Fibroblast of lung (primary cell): ENCODE measurements at regions not wholly inside any gene's neighbourhood (a gene's known extent, or its start where the extent isn't known, plus 50 kb on each side); places are given as distances from the start of the nearest gene placed in this dataset.

Experiments
- EZH2 ChIP-seq: IDR thresholded peaks from 2 replicates; pipeline ENCODE4 v1.5.1; 2012; ENCODE audit warnings: low read length, control low read depth, mild to moderate bottlenecking; ENCODE audit errors: missing control alignments
- TF ChIP-seq, protein P1 (sequence below), 2 donors: IDR thresholded peaks in 1 of 2; conservative IDR thresholded peaks in 1 of 2; 1 replicate in 1 of 2; 2 replicates in 1 of 2; pipeline ENCODE4 v1.5.1; 2011 to 2012; ENCODE audit warnings: low read length in 2 of 2, control low read depth in 1 of 2, inconsistent platforms in 1 of 2, low read depth in 1 of 2, mild to moderate bottlenecking in 1 of 2

GRCh38 chr16:85441890-85442670, 171.0 kb upstream of the GSE1 start:
- TF ChIP-seq, protein P1, sequence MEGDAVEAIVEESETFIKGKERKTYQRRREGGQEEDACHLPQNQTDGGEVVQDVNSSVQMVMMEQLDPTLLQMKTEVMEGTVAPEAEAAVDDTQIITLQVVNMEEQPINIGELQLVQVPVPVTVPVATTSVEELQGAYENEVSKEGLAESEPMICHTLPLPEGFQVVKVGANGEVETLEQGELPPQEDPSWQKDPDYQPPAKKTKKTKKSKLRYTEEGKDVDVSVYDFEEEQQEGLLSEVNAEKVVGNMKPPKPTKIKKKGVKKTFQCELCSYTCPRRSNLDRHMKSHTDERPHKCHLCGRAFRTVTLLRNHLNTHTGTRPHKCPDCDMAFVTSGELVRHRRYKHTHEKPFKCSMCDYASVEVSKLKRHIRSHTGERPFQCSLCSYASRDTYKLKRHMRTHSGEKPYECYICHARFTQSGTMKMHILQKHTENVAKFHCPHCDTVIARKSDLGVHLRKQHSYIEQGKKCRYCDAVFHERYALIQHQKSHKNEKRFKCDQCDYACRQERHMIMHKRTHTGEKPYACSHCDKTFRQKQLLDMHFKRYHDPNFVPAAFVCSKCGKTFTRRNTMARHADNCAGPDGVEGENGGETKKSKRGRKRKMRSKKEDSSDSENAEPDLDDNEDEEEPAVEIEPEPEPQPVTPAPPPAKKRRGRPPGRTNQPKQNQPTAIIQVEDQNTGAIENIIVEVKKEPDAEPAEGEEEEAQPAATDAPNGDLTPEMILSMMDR (conservative IDR thresholded peaks at IDR 0.05 in 1 of 2, IDR thresholded peaks at IDR 0.05 in 1 of 2; ENCODE audit: low read depth in 1 of 2, low read length in 2 of 2) = no peak
- no peak for TF ChIP-seq EZH2
